HG03045 (cell line): ENCODE measurements at regions not wholly inside any gene's neighbourhood (a gene's known extent, or its start where the extent isn't known, plus 50 kb on each side); places are given as distances from the start of the nearest gene placed in this dataset.

Experiments
- ATAC-seq: cut with Tn5 transposase; IDR thresholded peaks from one replicate; pipeline ENCODE4 v1.9.1; 2021; ENCODE audit warnings: mild to moderate bottlenecking, moderate library complexity; ENCODE audit not compliant: unreplicated experiment

- ATAC-seq: no peak
These were observed 171.1 kb downstream of the DACT1 start for GRCh38 chr14:58808828-58809227.

GRCh38 chr14:58809520-58809919 is 171.8 kb downstream of the DACT1 start:
- no peak for ATAC-seq

DNA sequence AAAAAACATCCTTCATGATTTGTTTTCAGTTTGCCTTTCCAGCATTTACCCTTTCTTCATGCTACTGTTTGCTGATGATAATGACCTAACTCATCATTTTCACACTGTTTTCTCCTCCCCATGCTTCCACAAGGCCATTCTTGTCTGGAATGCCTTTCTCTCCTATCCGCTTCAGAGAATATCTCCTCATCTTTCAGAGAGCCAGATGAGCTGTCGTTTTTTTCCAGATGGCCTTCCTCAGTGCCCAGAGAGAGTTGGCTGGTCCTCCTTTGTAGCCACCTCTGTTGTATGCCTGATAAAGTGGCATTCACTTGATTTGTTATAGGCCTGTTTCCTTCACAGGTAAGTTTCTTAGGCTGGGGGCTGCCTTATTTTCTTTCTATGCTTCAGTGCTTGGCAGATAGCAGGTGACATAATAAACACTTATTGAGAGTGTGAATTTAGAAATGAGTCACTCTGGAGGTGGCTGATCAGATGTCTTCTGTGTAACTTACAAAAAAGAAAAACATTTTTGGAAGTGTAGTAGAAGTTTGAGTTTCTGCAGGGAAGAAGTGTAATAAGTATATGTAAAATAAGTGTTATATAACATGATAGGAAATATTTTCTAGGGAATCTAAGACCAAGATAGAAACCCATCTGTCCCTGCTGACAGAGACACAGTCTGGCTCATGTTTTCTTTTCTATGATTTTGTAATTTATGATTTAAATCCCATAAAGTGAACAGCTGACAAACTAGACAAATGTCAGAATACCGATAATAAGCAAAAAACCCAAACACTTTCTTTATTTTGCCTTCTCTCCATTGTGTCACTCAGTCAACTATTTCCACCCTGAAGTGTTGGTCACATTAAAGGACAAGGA is 174.5 kb downstream of the DACT1 start:
- peak; percentile 66 for ATAC-seq

DNA sequence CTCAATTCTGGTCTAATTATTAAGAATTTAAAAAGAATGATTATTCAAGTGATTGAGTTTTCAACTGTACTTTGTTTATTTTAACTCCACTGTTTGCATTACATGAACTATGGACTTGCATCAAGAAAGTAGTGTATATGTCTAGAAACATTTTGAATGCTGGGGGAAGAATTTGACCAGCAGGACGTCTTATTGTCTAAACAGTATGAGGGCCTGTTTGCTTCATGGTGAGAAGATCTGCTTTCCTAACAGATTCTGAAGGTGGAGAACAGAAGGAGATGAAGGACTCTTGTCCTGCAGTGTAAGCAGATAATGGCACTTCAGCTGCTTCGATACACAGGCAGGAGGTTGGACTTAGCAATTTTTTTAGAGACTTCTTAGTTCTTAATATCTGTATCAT is 176.0 kb downstream of the DACT1 start:
- ATAC-seq: no peak

GRCh38 chr14:58814466-58814865 is 176.7 kb downstream of the DACT1 start:
- ATAC-seq: no peak

- no peak for ATAC-seq
These were observed 177.5 kb downstream of the DACT1 start for GRCh38 chr14:58815161-58815701.

GRCh38 chr14:58815794-58816193 is 178.0 kb downstream of the DACT1 start:
- ATAC-seq: no peak

- no peak for ATAC-seq
These were observed 178.8 kb downstream of the DACT1 start for GRCh38 chr14:58816416-58817115.

DNA sequence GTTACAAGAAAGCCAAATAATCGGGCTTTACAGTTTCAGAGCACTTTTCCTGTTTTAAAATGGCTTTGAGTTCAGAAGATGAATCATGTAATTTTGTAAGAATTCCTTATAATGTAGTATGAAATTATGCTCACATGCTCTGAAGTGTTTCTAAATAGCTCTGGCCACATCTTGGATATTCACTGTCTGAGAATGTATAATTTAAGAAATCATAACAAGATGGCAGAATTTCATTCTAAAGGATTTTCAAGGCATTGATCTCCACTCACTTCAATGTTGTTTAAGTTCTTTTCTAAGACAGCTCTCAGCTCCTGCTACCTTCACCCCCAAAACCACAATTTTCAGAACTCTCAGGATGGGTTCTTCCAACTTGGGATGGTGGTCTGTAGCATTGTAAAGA is 180.1 kb downstream of the DACT1 start:
- no peak for ATAC-seq

- no peak for ATAC-seq
These were observed 182.3 kb downstream of the DACT1 start for GRCh38 chr14:58820032-58820431.

- no peak for ATAC-seq
These were observed 183.7 kb downstream of the DACT1 start for GRCh38 chr14:58821421-58821820.

- no peak for ATAC-seq
These were observed 185.1 kb downstream of the DACT1 start for GRCh38 chr14:58822856-58823255.

- ATAC-seq: no peak
These were observed 185.6 kb downstream of the DACT1 start for GRCh38 chr14:58823312-58823711.

GRCh38 chr14:58824106-58824505 is 186.3 kb downstream of the DACT1 start:
- no peak for ATAC-seq

- ATAC-seq: no peak
These were observed 187.0 kb downstream of the DACT1 start for GRCh38 chr14:58824796-58825195.

DNA sequence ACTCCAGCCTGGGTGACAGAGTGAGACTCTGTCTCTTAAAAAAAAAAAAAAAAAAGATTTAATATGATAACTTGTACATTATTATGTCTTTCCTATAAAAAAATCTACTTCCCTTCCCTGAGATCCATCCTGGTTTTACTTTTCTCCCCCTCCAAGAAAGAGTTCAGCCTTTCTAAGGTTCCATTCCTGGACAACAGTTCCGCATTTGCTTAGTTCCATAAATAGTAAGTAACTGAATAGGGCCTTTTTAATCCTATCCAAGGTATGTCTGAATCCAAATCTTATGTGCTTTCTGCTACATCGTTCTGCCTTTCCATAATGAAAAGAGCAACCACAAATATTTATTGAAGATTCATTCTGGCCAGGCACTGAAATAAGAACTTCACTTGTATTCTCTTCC is 187.8 kb downstream of the DACT1 start:
- no peak for ATAC-seq

- no peak for ATAC-seq
These were observed 189.3 kb downstream of the DACT1 start for GRCh38 chr14:58826845-58827686.

DNA sequence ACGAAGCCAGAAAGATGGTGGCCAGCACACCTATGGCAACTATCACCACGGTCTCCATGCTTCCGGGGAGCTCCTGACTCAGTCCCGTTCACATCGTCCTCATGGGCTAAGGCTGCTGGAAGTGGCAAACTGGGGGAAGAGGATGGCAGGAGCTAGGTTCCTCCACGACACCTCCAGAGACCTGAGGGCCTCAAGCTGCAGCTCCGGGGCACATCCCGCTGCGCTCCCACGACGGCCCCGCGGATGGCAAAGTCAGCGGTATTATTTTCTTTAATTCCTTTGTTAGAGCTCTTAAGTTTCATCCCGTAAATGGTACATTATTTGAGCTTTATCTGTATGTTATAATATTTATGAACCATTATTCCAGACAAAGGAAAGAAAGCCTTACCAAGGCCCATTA is 190.5 kb downstream of the DACT1 start:
- ATAC-seq: no peak

DNA sequence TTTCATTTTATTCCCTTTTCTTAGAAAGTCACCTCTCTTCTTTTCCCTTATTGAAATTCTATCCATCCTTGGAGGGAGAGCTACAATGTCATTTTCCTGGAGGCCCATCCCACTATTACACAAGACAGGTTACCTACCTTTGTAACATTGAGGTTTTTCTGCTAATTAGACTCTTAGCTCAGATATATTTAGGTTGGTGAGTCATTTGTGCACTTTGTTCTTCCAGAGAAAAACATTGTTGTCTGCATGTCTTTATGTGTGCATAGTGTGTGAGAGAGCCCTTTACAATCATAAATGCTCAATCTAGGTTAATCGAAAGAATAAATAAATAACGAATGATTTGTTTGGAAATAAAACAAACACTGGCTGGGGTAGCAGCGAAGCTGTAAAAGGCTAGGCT is 191.8 kb downstream of the DACT1 start:
- ATAC-seq: no peak

DNA sequence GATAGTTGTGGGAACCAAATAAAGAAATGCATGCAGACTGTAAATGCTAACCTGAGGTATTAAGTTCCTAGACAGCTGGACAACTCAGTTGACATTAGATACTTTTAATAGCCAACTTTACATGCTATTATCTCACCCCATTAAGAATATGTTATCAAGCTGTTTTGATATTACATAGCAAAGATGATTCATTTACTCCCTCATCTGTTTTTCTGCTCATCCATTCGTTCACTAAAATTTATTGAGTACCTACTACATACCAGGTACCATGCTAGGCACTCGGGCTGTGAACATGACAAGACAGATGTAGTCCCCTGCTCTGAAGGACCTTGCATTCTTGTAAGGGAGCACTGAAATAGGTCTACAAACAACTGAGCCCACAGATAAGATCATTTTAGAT is 192.4 kb downstream of the DACT1 start:
- ATAC-seq: no peak

DNA sequence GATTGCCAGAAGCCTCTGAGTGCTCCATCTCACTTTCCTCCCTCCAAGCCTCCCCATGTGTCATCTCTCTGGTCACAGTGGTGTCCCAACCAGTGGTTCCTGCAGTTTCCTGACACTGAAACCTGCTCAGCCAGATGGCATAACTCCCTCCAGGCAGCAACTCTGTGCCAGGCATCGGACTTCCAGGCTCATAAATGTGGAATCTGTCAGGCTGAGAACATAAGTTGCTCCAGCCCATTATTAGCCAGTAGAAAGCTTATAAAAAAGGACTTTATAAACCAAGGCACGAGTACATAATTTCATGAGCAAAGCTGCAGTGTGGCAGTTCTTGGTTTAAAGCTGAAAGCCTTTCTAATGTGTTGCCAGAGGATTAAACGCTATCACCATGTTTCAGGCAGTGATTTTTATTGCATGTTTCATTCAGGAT is 194.3 kb downstream of the DACT1 start:
- ATAC-seq: no peak
